Parathyroid adenoma (tissue), 2 donors: ENCODE measurements at regions not wholly inside any gene's neighbourhood (a gene's known extent, or its start where the extent isn't known, plus 50 kb on each side); places are given as distances from the start of the nearest gene placed in this dataset.

Source experiments
- H2AFZ ChIP-seq: fragments of 300-600 bp; sonication (generic); one replicate; pipeline ENCODE4 v1.7.0; 2017; ENCODE audit warnings: antibody characterized with exemption, mild to moderate bottlenecking
- H3K27ac ChIP-seq: fragments of 300-600 bp; sonication (generic); one replicate; pipeline ENCODE4 v1.7.0; 2017
- H3K27me3 ChIP-seq: fragments of 300-600 bp; sonication (generic); one replicate; pipeline ENCODE4 v1.7.0; 2017; ENCODE audit warnings: low read length; ENCODE audit not compliant: control insufficient read depth, insufficient read depth
- H3K36me3 ChIP-seq: fragments of 300-600 bp; sonication (generic); one replicate; pipeline ENCODE4 v1.7.0; 2017; ENCODE audit warnings: low read length; ENCODE audit not compliant: control insufficient read depth, insufficient read depth
- H3K4me1 ChIP-seq: fragments of 300-600 bp; sonication (generic); one replicate; pipeline ENCODE4 v1.7.0; 2017; ENCODE audit warnings: control low read depth
- H3K4me2 ChIP-seq: fragments of 300-600 bp; sonication (generic); one replicate; pipeline ENCODE4 v1.7.0; 2017; ENCODE audit warnings: low read length
- H3K4me3 ChIP-seq: fragments of 300-600 bp; sonication (generic); one replicate; pipeline ENCODE4 v1.7.0; 2017; ENCODE audit warnings: low read depth, low read length
- H3K79me2 ChIP-seq: fragments of 300-600 bp; sonication (generic); one replicate; pipeline ENCODE4 v1.7.0; 2017; ENCODE audit warnings: control low read depth
- H3K9ac ChIP-seq: fragments of 300-600 bp; sonication (generic); one replicate; pipeline ENCODE4 v1.7.0; 2017; ENCODE audit warnings: mild to moderate bottlenecking
- H3K9me3 ChIP-seq: fragments of 300-600 bp; sonication (generic); one replicate; pipeline ENCODE4 v1.7.0; 2017; ENCODE audit warnings: low read length; ENCODE audit not compliant: control insufficient read depth
- TF ChIP-seq, protein P1 (sequence below): fragments of 300-600 bp; sonication (generic); IDR thresholded peaks from one replicate; pipeline ENCODE4 v1.7.0; 2017; ENCODE audit warnings: antibody characterized with exemption, mild to moderate bottlenecking
- donor health status: primary hyperparathyroidism.

DNA sequence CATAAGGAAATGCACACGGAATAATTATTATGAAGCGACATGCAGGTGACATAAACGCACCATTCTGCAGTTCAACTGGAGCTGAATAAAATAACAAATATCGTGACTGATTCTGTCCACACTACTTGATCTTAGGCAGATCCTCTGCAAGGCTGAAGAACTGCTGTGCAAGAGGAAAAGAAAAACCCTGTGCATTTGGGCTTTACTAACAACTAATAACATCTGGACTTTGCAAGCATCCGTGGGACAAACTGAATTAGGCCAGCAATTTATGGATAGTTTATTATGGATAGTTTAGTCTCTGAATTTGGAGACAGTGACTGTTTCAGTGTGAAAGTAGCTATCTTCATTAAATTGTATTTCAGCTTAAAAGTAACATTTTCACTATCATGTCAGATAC is 309.4 kb downstream of the SFMBT2 start:
- Histone ChIP-seq H3K27ac (no peak overlapping the region), H3K9ac (no peak overlapping the region), H3K4me2 (no peak overlapping the region), H3K27me3 (no peaks in the 10 kb centered on the region), H2AFZ (no peak overlapping the region), H3K79me2 (no peaks in the 10 kb centered on the region), H3K9me3 (no peaks in the 10 kb centered on the region), H3K4me1 (no peaks in the 10 kb centered on the region), H3K4me3 (no peak overlapping the region), H3K36me3 (no peaks in the 10 kb centered on the region)
- TF ChIP-seq, protein P1, sequence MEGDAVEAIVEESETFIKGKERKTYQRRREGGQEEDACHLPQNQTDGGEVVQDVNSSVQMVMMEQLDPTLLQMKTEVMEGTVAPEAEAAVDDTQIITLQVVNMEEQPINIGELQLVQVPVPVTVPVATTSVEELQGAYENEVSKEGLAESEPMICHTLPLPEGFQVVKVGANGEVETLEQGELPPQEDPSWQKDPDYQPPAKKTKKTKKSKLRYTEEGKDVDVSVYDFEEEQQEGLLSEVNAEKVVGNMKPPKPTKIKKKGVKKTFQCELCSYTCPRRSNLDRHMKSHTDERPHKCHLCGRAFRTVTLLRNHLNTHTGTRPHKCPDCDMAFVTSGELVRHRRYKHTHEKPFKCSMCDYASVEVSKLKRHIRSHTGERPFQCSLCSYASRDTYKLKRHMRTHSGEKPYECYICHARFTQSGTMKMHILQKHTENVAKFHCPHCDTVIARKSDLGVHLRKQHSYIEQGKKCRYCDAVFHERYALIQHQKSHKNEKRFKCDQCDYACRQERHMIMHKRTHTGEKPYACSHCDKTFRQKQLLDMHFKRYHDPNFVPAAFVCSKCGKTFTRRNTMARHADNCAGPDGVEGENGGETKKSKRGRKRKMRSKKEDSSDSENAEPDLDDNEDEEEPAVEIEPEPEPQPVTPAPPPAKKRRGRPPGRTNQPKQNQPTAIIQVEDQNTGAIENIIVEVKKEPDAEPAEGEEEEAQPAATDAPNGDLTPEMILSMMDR: no peak

DNA sequence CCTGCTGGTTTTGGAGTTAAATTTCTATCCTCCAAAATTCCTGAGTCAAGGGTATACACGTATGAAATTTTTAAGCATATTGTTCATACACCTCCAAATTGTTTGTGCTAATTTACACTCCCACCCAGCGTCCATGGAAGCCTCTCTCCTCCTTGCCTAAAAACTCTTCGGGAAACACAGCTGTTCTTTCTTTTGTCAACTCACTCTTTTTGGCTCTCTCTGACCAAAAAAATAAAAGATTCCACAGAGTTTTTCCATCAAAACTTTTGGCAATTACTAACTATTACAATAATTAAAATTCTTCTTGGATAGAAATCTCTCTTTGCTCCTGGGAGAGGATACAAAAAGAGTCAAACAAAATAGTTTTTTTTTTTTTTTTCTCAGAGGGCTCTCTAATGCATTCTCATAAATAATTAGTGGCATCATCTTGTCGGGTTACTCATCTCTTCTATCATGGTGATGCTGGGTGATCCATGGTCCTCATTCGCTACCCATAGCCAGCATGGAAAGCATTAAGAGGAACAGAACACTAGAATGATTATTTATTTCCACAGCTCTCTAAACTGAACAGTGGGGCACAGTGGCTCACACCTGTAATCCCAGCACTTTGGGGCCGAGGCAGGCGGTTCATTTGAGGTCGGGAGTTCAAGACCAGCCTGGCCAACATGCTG is 310.7 kb downstream of the SFMBT2 start:
- no peaks in the 10 kb centered on the region for H3K4me1 ChIP-seq
- TF ChIP-seq, protein P1: no peak
- no peak overlapping the region for H2AFZ ChIP-seq
- no peaks in the 10 kb centered on the region for H3K36me3 ChIP-seq
- no peak overlapping the region for H3K27ac ChIP-seq
- no peaks in the 10 kb centered on the region for H3K27me3 ChIP-seq
- no peaks in the 10 kb centered on the region for H3K79me2 ChIP-seq
- H3K4me3 ChIP-seq: no peak overlapping the region
- no peak overlapping the region for H3K9ac ChIP-seq
- H3K9me3 ChIP-seq: no peaks in the 10 kb centered on the region
- no peak overlapping the region for H3K4me2 ChIP-seq

DNA sequence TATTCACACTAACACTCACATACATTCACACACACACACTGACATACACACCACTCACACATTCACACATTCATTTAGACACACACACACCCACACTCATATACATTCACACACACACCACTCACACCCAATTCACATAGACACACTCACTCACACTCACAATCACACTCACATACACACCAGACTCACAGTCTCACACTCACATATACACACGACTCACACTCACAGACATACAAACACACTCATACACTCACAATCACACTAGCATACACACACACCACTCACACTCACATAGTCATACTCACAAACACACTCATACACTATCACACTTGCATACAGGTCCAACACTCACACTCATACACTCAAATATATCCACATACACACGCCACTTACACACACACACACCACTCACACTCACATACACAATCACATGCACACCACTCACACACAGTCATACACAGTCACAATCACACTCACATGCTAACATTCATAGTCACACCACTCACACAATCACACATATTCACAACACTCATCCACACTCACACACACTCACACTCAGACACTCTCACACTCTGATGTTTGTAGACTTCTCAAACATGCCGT is 312.6 kb downstream of the SFMBT2 start:
- TF ChIP-seq, protein P1: no peak
- H3K27ac ChIP-seq: no peak overlapping the region
- H3K79me2 ChIP-seq: no peaks in the 10 kb centered on the region
- no peaks in the 10 kb centered on the region for H3K27me3 ChIP-seq
- no peak overlapping the region for H3K9ac ChIP-seq
- no peak overlapping the region for H3K4me3 ChIP-seq
- H3K36me3 ChIP-seq: no peaks in the 10 kb centered on the region
- H3K4me1 ChIP-seq: no peaks in the 10 kb centered on the region
- no peaks in the 10 kb centered on the region for H3K9me3 ChIP-seq
- no peak overlapping the region for H2AFZ ChIP-seq
- H3K4me2 ChIP-seq: no peak overlapping the region

DNA sequence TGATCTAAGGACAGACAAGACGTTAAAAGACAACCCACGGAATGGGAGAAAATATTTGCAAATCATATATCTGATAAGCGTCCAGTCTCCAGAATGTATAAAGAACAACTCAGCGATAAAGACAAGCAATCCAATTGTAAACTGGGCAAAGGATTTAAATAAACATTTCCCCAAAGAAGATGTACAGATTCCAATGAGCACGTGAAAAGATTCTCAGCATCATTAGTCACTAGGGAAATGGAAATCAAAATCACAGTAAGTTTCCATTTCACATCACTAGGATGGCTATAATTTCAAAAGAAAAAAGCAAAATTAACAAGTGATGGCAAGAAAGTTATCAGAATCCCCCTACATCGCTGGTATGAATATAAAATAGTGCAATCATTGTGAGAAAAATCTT is 316.1 kb downstream of the SFMBT2 start:
- Histone ChIP-seq H3K27me3 (no peaks in the 10 kb centered on the region), H3K9ac (no peak overlapping the region), H2AFZ (peak overlapping the region; percentile 20), H3K79me2 (no peaks in the 10 kb centered on the region), H3K4me1 (no peaks in the 10 kb centered on the region), H3K4me3 (no peak overlapping the region), H3K4me2 (no peak overlapping the region), H3K9me3 (no peaks in the 10 kb centered on the region), H3K36me3 (no peaks in the 10 kb centered on the region), H3K27ac (no peak overlapping the region)
- TF ChIP-seq, protein P1: no peak

DNA sequence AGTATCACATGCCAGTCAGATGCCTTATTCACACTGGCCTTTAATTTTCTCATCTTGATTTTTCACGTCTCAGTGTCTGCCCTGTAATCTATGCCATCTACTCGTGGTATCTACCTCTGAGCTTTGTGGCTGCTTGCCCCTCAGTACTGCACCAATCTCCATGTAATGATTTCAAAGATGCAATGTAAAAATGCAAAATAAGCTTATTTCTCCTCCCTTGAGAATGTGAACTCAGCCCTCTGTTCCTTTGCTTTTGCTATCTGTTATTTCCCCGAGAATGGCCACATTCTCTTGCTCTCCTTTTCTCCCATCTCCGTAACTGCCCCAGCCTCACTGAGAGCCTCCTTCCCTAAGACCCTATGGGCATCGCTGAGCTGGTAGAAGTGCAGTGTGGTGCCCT is 317.5 kb downstream of the SFMBT2 start:
- H3K4me3 ChIP-seq: no peak overlapping the region
- H2AFZ ChIP-seq: no peak overlapping the region
- TF ChIP-seq, protein P1: no peak

More for the DNA sequence above, 317.5 kb downstream of the SFMBT2 start:
- Histone ChIP-seq H3K36me3 (no peaks in the 10 kb centered on the region), H3K4me1 (no peaks in the 10 kb centered on the region), H3K4me2 (no peak overlapping the region), H3K27me3 (no peaks in the 10 kb centered on the region), H3K79me2 (no peaks in the 10 kb centered on the region), H3K9me3 (no peaks in the 10 kb centered on the region), H3K9ac (no peak overlapping the region), H3K27ac (no peak overlapping the region)
